GM21526 (cell line): ENCODE measurements at regions not wholly inside any gene's neighbourhood (a gene's known extent, or its start where the extent isn't known, plus 50 kb on each side); places are given as distances from the start of the nearest gene placed in this dataset.
"Not testable (repeated sequence)": the region's sequence is repeated elsewhere in the genome, so short reads cannot be mapped to it uniquely, and the experiment has no call there.

Experiments used
- ATAC-seq: cut with Tn5 transposase; IDR thresholded peaks from one replicate; pipeline ENCODE4 v1.9.1; 2021; ENCODE audit warnings: moderate library complexity; ENCODE audit not compliant: unreplicated experiment, low FRiP score

DNA sequence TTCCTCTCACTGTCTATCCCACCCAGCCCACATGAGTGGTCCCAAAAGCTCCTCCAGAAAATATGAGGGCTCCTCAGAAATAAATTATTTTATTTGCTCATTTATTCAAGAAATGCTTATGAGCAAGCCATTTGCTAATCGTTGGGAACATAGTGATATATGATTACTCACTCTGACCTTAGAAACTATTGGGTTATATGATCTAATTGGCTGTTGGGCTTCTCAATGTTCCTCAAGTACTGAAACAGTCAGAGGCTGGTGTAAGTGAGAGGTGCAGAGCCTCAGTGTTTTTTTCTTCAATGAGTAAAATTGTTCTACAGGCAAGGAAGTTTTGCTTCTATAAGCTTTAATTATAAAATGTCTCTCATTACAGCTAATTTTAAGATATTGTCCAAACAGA lies 893.8 kb upstream of the INTU start:
- no peak for ATAC-seq

DNA sequence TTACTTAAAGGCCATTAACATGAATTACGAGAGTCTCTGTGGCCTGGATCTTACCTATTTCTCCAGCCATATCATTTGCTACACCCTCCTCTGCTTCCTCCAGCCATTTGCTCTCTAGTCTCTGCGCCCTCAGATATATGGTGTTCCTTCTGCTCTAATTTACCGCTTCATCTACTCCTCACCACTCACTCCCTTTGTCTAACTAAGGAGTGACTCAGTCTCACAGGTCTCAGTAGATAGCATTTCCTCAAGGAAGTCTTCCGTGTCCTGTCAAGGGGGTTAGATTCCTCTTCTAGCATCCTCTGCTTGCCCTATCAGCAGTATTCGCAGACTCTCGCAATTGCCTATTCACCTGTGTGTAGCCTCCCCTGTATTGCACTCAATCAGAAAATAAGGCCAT lies 892.1 kb upstream of the INTU start:
- no peak for ATAC-seq

DNA sequence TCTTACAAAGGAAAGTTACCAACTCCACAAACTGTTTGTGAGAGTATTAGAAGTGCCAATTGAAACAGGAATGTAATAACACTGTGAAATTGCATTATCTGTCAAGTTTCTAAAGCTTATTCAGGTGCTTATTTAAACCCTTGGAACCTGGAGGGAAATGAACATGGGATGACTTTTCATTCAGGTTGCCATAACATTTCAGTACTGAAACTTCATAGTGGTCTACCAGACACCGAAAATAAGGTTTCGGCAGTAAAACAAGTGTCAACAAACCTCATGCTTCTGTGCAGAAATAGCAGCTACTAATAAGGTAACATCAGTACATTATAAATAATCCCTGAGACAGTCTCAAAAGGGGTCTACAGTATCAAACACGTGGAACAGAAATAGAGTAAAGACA lies 890.7 kb upstream of the INTU start:
- ATAC-seq, result no peak

DNA sequence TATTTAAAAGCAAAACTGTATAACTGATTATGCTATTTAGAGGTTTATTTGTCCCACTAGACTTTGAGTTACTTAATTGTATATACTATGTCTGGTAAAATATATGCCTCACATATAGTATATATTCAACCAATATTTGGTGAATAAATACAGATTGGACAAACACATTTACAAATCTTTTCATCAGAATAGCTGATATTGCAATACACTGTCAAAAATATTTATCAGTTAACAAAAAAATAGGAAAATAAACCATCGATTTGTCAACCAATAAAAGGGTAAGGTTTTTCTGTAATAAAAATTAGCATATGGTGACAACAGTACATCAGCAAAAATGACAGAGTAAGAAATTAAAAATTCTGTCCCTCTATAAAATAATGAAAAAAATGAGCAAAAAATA lies 889.9 kb upstream of the INTU start:
- ATAC-seq, result no peak

DNA sequence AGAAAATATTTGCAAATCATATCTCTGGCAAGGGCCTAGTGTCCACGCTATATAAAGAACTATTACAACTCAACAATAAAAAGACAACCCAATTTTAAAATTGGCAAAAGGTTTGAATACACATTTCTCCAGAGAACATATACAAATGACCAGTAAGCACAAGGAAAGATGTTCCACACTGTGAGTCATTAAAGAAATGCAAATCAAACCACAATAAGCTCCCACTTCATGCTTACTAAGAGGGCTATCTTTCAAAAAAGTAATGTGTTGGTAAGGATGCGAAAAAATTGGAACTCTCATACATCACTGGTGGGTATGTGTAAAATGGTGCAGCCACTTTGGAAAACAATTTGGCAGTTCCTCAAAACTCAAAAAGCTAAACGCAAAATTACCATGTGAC lies 884.0 kb upstream of the INTU start:
- ATAC-seq, result no peak

DNA sequence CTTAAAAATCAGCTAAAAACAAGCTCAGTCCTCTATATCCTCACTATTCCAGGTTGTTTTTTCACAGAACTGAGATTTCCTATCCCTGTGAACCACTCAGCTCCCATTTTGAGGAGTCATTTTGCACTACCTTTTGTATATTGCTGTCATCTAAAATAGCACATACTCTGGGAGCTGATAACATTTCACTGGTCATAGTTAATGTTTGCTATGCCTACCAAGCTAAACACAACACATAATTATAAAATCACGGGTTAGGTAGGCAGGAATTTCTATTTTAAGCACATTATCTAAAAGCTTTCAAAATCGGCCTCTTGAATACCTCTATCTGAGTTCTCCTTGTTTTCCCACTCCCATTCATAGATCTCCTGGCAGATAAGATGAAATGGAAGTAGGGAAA lies 882.0 kb upstream of the INTU start:
- no peak for ATAC-seq

DNA sequence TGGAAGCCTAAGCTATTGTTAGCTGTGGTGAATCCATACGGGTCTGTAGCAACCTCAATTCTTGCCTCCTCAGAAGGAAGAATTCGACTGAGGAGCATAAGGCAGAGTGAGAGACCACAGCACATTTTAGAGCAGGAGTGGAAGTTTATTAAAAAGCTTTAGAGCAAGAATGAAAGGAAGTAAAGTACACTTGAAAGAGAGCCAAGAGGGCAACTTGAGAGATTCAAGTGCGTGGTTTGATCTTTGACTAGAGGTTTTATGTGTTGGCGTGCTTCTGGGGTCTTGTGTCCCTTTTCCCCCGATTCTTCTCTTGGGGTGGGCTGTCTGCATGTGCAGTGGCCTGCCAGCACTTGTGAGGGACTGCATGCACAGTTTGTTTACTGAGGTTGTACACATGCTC lies 880.6 kb upstream of the INTU start:
- ATAC-seq, result no peak

DNA sequence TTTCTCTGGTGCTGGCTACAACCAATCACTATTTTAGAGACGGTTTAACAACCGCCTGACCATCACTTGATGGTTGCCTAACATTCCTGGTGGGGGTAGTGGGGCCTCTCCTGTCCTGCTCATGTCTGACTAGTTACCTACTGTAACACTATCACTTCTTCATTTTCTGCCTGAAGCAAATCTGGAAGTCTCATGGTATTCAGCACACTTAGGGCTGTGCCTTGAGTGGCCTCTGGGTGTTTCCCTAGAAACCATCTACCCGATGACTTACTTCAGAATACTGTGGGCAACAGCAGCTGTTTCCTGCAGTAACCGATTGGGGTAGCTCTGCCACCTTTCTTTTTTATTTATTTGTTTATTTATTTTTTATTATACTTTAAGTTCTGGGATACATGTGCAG lies 880.1 kb upstream of the INTU start:
- no peak for ATAC-seq

DNA sequence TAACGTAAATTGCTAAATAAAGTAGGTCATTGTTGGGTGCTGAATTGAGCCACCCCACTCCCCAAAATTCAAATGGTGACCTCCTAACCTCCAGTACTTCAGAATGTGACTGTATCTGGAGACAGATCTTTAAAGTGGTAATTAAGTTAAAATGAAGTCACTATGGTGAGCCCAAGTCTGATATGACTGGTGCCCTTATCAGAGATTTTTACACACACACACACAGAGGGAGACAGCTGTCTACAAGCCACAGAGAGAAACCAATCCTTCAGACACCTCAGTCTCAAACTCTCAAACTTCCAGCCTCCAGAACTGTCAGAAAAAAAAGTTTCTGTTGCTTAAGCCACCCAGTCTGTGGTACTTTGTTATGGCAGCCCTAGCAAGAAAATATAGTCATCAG lies 879.2 kb upstream of the INTU start:
- ATAC-seq, result no peak

DNA sequence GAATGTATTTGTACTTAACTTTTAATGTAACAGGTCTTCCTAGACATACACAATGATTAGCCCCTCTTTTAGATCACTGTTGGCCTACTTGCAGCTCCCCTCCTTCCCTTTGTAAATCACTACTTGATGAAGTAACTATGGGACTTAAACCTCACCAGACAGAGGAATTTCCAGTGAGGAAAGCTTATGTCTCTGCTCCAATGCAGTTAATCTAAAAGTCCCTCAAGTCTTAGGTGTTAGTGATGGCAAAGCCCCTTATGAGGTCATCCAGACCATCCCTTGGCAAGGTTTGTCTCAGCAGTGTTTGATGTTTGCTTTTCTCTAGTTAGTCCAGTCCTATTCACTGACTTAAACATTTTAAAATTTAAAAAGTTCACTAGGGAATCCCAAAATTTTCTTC lies 877.3 kb upstream of the INTU start:
- no peak for ATAC-seq

DNA sequence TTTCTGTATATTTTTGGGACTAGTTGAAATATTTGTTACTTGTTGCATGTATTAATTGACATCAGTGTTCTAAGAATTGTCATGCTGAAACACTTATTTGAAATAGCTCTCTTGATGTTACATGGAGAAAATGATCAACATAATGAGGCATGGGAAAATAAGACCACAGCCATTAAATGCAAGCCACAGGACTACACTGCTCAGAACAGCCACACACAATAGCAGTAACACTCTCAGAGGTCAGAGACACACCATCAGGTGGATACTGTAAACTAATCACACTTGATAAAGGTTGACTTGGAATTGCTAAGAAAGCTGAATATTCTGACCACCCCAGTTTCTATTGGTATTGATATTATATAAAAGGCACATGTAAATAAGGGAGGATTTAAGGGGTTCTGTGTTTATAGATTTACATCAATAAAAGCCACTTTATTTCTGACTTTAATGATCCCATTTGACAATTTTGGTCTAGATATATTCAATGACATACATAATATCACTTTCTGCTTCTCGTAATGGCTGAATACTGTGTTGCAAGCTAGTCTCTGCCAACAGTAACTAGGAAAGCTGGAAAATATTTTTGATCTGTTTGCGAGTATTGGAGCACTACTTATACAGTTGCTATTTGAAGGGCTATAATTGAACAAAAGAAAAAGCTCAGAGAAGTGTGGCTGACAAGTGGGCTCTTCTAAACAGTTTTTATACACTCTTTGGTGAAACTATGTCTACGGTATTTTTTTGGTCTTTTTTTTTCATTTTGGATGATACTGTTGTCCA lies 876.5 kb upstream of the INTU start:
- ATAC-seq, result no peak

DNA sequence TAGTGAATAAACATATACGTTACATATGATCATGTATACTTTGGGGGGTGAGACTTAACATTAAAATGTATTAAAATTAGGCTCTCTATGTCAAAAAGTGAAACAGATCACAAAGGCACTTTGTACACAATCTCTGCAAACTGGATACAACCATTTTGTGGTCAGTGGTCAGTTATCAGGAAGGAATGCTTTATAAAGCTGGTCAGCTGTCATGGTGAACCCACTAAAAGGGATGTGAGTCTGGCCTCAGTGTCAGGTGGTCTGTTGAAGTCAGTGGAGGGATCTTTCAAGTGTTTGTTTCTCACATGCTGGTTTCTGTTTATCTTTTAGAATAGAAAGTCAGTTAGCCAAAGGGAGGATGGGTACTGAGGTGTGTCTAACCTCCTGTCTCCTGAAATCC lies 875.5 kb upstream of the INTU start:
- no peak for ATAC-seq

DNA sequence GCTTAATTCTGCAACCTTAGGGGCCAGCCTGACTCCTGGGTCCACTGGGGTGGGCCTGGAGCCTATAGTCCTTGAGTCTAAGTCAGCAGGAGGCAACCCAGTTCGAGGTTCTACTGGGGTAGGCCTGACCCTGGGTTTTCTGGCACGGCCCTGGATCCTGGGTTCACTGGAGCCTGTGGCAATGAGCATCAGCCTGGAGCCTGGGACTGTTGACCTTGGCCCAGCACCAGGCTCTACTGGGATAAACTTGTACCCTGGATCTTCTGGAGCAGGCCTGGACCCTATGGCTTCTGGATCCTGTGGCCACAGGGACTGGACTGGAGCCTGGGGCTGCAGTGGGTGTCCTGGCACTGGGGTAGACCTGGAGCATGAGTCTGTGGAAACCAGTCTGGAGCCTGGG lies 874.3 kb upstream of the INTU start:
- no peak for ATAC-seq

DNA sequence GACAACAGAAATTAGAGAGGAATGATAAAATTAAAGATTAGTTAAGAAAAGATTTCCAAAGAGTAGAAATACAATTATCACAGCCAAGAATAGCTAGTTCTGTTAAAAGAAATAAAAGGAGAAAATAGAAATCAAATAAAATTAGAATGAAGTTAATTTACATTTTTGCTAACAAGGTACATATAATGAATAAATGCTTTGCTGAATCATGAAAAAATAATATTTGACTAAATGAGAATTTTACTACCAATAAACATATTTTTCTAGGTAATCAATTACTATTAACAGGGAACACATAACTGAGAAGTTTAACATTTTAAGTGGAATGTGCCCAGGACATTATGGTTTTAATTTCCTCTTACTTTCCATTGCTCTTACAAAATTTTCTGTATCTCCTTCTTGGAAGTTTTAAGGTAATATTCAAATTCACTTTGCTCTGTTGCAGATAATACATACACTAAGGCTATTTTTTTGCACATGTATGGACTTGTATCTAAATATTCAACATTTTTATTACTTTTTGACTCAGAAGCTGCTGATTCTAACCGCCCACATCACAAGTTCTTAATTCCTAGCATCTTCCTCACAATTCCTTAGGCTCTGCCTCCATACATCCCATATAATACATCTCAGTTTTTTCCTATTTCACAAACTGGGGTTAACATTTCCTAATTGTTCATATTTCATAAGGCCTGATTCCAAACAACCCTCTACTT lies 870.7 kb upstream of the INTU start:
- ATAC-seq, result no peak

DNA sequence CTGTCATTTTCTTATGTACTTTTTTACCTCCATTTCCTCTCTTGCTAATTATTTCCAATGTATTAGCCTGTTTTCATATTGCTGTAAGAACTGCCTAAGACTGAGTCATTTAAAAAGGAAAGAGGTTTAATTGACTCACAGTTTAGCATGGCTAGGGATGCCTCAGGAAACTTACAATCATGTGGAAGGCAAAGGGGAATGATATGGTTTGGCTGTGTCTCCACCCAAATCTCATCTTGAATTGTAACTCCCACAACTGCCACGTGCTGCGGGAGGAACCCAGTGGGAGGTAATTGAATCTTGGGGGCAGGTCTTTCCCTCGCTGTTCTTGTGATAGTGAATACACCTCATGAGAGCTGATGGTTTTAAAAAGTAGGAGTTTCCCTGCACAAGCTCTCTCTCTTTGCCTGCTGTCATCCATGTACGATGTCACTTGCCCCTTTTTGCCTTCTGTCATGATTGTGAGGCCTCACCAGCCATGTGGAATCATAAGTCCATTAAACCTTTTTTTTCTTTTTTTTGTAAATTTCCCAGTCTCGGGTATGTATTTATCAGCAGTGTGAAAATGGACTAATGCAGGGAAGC lies 870.0 kb upstream of the INTU start:
- no peak for ATAC-seq

DNA sequence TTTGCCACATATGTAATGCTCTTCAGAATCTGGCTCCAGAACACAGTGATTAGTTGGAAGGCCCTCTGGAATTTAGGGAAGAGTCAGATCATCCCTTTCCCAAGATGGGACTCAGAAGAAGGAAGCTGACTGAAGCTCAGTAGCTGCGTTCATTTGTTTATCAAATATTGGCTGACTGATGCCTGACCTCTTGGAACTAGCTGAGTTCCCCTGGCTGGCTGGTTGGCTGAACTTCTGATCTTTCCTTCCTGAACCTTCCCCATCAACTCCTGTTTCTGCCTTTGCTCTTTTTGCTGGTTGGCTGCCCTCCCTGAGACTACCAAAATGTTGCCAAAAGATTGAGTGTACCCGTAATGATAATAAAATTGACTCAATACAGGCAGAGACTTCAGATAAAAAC lies 866.5 kb upstream of the INTU start:
- ATAC-seq, result no peak

DNA sequence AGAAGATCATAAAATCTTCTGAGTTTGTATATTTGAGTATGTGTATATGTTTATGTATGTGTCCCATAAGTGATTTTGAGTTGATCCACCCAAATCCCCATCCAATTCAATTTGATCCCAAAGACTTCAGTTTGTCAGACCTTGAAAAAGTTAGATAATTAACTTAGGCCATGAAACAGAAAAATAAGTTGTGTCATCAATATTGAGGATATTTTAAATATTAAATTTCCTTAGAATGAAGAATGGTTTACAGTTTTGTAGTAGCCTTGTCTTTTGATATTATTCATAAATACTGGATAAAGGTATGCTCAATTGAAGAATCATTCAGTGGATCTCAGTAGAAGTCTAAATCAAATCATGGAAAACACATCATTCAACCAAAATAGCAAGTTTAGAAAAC lies 864.4 kb upstream of the INTU start:
- no peak for ATAC-seq

DNA sequence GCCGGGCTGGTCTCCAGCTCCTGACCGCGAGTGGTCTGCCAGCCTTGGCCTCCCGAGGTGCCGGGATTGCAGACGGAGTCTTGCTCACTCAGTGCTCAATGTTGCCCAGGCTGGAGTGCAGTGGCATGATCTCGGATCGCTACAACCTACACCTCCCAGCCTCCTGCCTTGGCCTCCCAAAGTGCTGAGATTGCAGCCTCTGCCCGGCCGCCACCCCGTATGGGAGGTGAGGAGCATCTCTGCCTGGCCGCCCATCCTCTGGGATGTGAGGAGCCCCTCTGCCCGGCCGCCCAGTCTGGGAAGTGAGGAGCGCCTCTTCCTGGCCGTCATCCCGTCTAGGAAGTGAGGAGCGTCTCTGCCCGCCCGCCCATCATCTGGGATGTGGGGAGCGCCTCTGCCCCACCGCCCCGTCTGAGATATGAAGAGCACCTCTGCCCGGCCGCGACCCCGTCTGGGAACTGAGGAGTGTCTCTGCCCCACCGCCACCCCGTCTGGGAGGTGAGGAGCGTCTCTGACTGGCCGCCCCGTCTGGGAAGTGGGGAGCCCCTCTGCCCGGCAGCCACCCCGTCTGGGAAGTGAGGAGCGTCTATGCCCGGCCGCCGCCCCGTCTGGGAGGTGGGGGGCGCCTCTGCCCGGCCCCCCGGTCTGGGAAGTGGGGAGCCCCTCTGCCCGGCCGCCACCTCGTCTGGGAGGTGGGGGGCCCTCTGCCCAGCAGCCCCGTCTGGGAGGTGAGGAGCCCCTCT lies 861.8 kb upstream of the INTU start:
- not testable (repeated sequence) for ATAC-seq

DNA sequence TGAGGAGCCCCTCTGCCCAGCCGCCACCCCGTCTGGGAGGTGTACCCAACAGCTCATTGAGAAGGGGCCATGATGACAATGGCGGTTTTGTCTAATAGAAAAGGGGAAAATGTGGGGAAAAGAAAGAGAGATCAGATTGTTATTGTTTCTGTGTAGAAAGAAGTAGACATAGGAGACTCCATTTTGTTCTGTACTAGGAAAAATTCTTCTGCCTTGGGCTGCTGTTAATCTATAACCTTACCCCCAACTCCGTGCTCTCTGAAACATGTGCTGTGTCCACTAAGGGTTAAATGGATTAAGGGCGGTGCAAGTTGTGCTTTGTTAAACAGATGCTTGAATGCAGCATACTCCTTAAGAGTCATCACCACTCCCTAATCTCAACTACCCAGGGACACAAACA lies 861.1 kb upstream of the INTU start:
- ATAC-seq, result not testable (repeated sequence)

DNA sequence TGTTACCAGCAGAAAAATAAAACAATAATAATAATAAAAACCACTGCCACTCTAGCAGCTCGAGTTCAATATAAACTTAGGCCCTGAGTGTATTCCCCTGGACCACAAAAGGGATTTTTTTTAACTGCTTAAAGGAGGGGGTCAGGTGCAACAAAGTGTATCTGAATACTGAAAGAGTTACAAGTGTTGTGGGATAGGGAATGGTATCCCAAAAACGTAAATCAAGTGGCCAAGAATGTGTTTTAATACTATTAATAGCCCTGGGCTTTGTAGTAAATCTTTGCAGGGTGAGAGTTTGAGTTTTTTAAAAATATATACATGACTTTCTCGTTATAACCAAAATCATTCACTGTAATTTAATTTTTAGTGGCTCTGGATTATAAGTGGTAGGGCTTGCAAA lies 860.1 kb upstream of the INTU start:
- no peak for ATAC-seq

DNA sequence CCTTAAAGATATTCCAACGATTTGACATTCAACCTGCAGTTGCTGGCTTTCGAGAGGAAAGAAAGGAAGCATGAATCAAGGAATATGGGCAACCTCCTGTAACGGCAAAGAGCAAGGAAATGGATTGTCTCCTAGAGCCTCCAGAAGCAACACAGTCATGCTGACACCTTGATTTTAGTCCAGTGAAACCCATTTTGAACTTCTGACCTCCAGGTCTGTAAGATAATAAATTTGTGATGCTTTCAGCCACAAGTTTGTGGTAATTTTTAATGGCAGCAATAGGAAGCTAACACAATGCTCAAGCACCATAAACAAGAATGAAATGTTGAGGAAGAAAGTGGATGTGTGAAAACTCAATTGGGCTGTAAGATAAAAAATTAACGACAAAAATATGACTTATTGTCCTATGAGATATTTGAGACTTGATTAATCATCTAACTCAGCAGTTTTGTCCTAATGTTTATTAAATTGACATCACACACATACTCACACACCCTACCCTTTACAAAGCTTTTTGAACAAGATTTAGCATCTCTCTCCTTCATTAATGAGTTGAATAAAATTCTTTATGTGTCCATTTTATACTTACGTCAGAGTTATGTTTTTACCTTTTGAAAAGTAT lies 857.2 kb upstream of the INTU start:
- no peak for ATAC-seq
